NCI-H524 treated with DMSO at 0.1 percent for 48 hours (cell line): ENCODE measurements at regions not wholly inside any gene's neighbourhood (a gene's known extent, or its start where the extent isn't known, plus 50 kb on each side); places are given as distances from the start of the nearest gene placed in this dataset.

ENCODE experiments used
- DNase-seq: peaks from one replicate; lab custom pipeline; 2025; lab: John Stamatoyannopoulos, UW

GRCh38 chr20:19928328-19929011 lies 88.7 kb upstream of the NAA20 start:
- DNase-seq, result no peak

- no peak for DNase-seq
These were observed 88.2 kb upstream of the NAA20 start for GRCh38 chr20:19929012-19929360.

GRCh38 chr20:19929481-19930145 lies 87.5 kb upstream of the NAA20 start:
- no peak for DNase-seq

- no peak for DNase-seq
These were observed 86.7 kb upstream of the NAA20 start for GRCh38 chr20:19930426-19930825.

GRCh38 chr20:19932170-19932667 lies 84.9 kb upstream of the NAA20 start:
- DNase-seq, result no peak

- no peak for DNase-seq
These were observed 82.2 kb upstream of the NAA20 start for GRCh38 chr20:19934792-19935491.

- no peak for DNase-seq
These were observed 81.3 kb upstream of the NAA20 start for GRCh38 chr20:19935842-19936241.

GRCh38 chr20:19936466-19937200 lies 80.5 kb upstream of the NAA20 start:
- DNase-seq, result no peak

GRCh38 chr20:19937218-19937617 lies 79.9 kb upstream of the NAA20 start:
- DNase-seq, result no peak

GRCh38 chr20:19937651-19938420 lies 79.3 kb upstream of the NAA20 start:
- no peak for DNase-seq

- DNase-seq, result no peak
These were observed 78.6 kb upstream of the NAA20 start for GRCh38 chr20:19938421-19939090.

GRCh38 chr20:19940988-19941460 lies 76.1 kb upstream of the NAA20 start:
- no peak for DNase-seq

- no peak for DNase-seq
These were observed 74.6 kb upstream of the NAA20 start for GRCh38 chr20:19942611-19943010.

- DNase-seq, result no peak
These were observed 74.1 kb upstream of the NAA20 start for GRCh38 chr20:19943061-19943521.

GRCh38 chr20:19944772-19945459 lies 72.2 kb upstream of the NAA20 start:
- no peak for DNase-seq

- no peak for DNase-seq
These were observed 71.2 kb upstream of the NAA20 start for GRCh38 chr20:19945732-19946670.

GRCh38 chr20:19947611-19948264 lies 69.4 kb upstream of the NAA20 start:
- DNase-seq, result no peak

GRCh38 chr20:19949195-19949867 lies 67.8 kb upstream of the NAA20 start:
- DNase-seq, result no peak
